HL-60 (cell line): ENCODE measurements at regions not wholly inside any gene's neighbourhood (a gene's known extent, or its start where the extent isn't known, plus 50 kb on each side); places are given as distances from the start of the nearest gene placed in this dataset.

ENCODE experiments used
- CTCF ChIP-seq: IDR thresholded peaks from one replicate; pipeline ENCODE4 v1.5.1; 2011; ENCODE audit warnings: low read length, control low read depth, inconsistent platforms; ENCODE audit not compliant: insufficient read depth
- GABPA ChIP-seq: IDR thresholded peaks from 2 replicates; pipeline ENCODE4 v1.6.1; 2012; ENCODE audit warnings: low read depth
- POLR2AphosphoS5 ChIP-seq: IDR thresholded peaks from 2 replicates; pipeline ENCODE4 v1.6.1; 2012; ENCODE audit warnings: low read depth
- SPI1 ChIP-seq: IDR thresholded peaks from 2 replicates; pipeline ENCODE4 v1.6.1; 2012; ENCODE audit warnings: low read depth, mild to moderate bottlenecking, borderline replicate concordance
- TF ChIP-seq, protein P1 (sequence below): IDR thresholded peaks from 2 replicates; pipeline ENCODE4 v1.6.1; 2012; ENCODE audit warnings: low read depth; ENCODE audit not compliant: insufficient replicate concordance

DNA sequence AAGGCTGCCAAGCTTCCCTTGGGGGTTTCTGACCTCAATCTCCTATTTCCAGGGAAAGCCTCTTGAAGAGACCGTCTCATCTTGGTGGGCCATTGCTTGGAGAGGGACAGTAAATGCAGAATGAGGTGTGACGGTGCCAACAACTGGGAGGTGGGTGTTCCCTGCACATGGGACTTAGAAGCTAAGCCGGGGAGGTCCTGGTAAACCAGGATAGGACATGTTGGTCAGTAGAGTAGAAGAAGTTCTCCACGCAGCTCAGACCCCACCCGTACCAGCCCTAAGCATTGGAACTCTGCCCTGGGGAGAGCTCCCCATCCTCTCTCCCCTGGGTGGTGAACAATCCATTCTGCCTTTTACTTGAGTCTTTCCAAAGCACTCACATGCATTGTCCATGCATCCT lies 92.0 kb downstream of the SOX1 start:
- TF ChIP-seq CTCF (no peak), POLR2AphosphoS5 (no peak), GABPA (no peak), SPI1 (no peak)
- TF ChIP-seq, protein P1, sequence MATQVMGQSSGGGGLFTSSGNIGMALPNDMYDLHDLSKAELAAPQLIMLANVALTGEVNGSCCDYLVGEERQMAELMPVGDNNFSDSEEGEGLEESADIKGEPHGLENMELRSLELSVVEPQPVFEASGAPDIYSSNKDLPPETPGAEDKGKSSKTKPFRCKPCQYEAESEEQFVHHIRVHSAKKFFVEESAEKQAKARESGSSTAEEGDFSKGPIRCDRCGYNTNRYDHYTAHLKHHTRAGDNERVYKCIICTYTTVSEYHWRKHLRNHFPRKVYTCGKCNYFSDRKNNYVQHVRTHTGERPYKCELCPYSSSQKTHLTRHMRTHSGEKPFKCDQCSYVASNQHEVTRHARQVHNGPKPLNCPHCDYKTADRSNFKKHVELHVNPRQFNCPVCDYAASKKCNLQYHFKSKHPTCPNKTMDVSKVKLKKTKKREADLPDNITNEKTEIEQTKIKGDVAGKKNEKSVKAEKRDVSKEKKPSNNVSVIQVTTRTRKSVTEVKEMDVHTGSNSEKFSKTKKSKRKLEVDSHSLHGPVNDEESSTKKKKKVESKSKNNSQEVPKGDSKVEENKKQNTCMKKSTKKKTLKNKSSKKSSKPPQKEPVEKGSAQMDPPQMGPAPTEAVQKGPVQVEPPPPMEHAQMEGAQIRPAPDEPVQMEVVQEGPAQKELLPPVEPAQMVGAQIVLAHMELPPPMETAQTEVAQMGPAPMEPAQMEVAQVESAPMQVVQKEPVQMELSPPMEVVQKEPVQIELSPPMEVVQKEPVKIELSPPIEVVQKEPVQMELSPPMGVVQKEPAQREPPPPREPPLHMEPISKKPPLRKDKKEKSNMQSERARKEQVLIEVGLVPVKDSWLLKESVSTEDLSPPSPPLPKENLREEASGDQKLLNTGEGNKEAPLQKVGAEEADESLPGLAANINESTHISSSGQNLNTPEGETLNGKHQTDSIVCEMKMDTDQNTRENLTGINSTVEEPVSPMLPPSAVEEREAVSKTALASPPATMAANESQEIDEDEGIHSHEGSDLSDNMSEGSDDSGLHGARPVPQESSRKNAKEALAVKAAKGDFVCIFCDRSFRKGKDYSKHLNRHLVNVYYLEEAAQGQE: no peak
